IMR-90 (cell line): ENCODE measurements at regions not wholly inside any gene's neighbourhood (a gene's known extent, or its start where the extent isn't known, plus 50 kb on each side); places are given as distances from the start of the nearest gene placed in this dataset.

Experiments used
- ATAC-seq: fragments of 200-7000 bp; cut with Tn5 transposase; 2 replicates; pipeline ENCODE4 v1.9.1; 2020; ENCODE audit warnings: low read depth, mild to moderate bottlenecking, moderate library complexity
- BruUV-seq: library from RNA; stranded (reverse); fragments of 400-500 nt; replicated peaks from 2 replicates; lab custom pipeline; 2021; lab: Mats Ljungman, UMichigan
- CTCF ChIA-PET: fragments of 300-600 bp; formaldehyde crosslinking; extraction: SDS; loops from one replicate; lab custom pipeline; 2021; ENCODE audit warnings: antibody characterized with exemption; lab: Yijun Ruan, JAX
- POLR2A ChIA-PET: fragments of 300-600 bp; sonication (Branson Sonifier 250); formaldehyde crosslinking; loops from one replicate; lab custom pipeline; 2022; ENCODE audit warnings: antibody characterized with exemption; ENCODE audit not compliant: unreplicated experiment; lab: Charles Lee
- DNase-seq: peaks from one replicate; pipeline ENCODE4 v3.0.0; 2013
- H2AFZ ChIP-seq: replicated peaks from 2 replicates; pipeline ENCODE3; 2013; ENCODE audit warnings: low read length, mild to moderate bottlenecking; ENCODE audit not compliant: poor library complexity
- H2AK5ac ChIP-seq: 2 replicates; pipeline ENCODE4 v1.6.1; 2013; ENCODE audit warnings: low read depth, low read length, inconsistent platforms
- H2AK9ac ChIP-seq: replicated peaks from 2 replicates; pipeline ENCODE3; 2013; ENCODE audit warnings: mild to moderate bottlenecking, low read depth, low read length, moderate library complexity; ENCODE audit not compliant: poor library complexity
- H2BK120ac ChIP-seq: 2 replicates; pipeline ENCODE4 v1.6.1; 2013; ENCODE audit warnings: low read depth, low read length, inconsistent platforms
- H2BK15ac ChIP-seq: 3 replicates; pipeline ENCODE4 v1.6.1; 2013; ENCODE audit warnings: low read depth, low read length, inconsistent platforms
- H2BK20ac ChIP-seq: 2 replicates; pipeline ENCODE4 v1.6.1; 2013; ENCODE audit warnings: low read depth, mild to moderate bottlenecking, inconsistent platforms, low read length, moderate library complexity
- H2BK5ac ChIP-seq: 2 replicates; pipeline ENCODE4 v1.6.1; 2013; ENCODE audit warnings: mild to moderate bottlenecking, low read depth, low read length, inconsistent platforms; ENCODE audit not compliant: poor library complexity, severe bottlenecking
- H3K14ac ChIP-seq: replicated peaks from 2 replicates; pipeline ENCODE4 v1.6.1; 2013; ENCODE audit warnings: low read depth, low read length, inconsistent platforms
- H3K18ac ChIP-seq: 2 replicates; pipeline ENCODE4 v1.6.1; 2013; ENCODE audit warnings: low read depth, low read length, control low read depth
- H3K23ac ChIP-seq: 2 replicates; pipeline ENCODE4 v1.6.1; 2013; ENCODE audit warnings: low read depth, low read length, inconsistent platforms
- H3K27ac ChIP-seq: 2 replicates; pipeline ENCODE4 v1.5.1; 2013; ENCODE audit warnings: mild to moderate bottlenecking, control low read depth, low read length; ENCODE audit not compliant: insufficient read depth
- H3K27me3 ChIP-seq: 2 replicates; pipeline ENCODE4 v1.6.1; 2013; ENCODE audit warnings: low read length; ENCODE audit not compliant: control insufficient read depth, insufficient read depth
- H3K36me3 ChIP-seq: 2 replicates; pipeline ENCODE4 v1.6.1; 2013; ENCODE audit warnings: low read length, mixed read lengths; ENCODE audit not compliant: control insufficient read depth, insufficient read depth
- H3K4ac ChIP-seq: 2 replicates; pipeline ENCODE4 v1.6.1; 2013; ENCODE audit warnings: low read depth, low read length, inconsistent platforms
- H3K4me1 ChIP-seq: 2 replicates; pipeline ENCODE4 v1.6.1; 2013; ENCODE audit warnings: low read length, mixed read lengths; ENCODE audit not compliant: control insufficient read depth, insufficient read depth
- H3K4me2 ChIP-seq: 2 replicates; pipeline ENCODE4 v1.6.1; 2013; ENCODE audit warnings: low read depth, mild to moderate bottlenecking, control low read depth, low read length, moderate library complexity
- H3K4me3 ChIP-seq: 2 replicates; pipeline ENCODE4 v1.5.1; 2013; ENCODE audit warnings: low read depth, mild to moderate bottlenecking, control low read depth, low read length, moderate library complexity; ENCODE audit not compliant: insufficient read depth
- H3K56ac ChIP-seq: 2 replicates; pipeline ENCODE4 v1.6.1; 2013; ENCODE audit warnings: low read length, inconsistent platforms; ENCODE audit not compliant: insufficient read depth; ENCODE audit errors: extremely low read depth
- H3K79me1 ChIP-seq, 2 experiments: 2 replicates each; pipeline ENCODE4 v1.6.1; 2013; ENCODE audit warnings: low read length in 2 of 2, inconsistent platforms in 1 of 2, low read depth in 1 of 2
- H3K9ac ChIP-seq: 2 replicates; pipeline ENCODE4 v1.6.1; 2013; ENCODE audit warnings: low read depth, low read length, control low read depth
- H3K9me1 ChIP-seq: 2 replicates; pipeline ENCODE4 v1.6.1; 2013; ENCODE audit warnings: low read length, inconsistent platforms; ENCODE audit not compliant: insufficient read depth
- H3K9me3 ChIP-seq: 2 replicates; pipeline ENCODE4 v1.6.1; 2013; ENCODE audit warnings: low read length; ENCODE audit not compliant: control insufficient read depth, insufficient read depth
- H4K20me1 ChIP-seq: 2 replicates; pipeline ENCODE4 v1.6.1; 2013; ENCODE audit warnings: low read length, inconsistent platforms; ENCODE audit not compliant: insufficient read depth
- H4K5ac ChIP-seq: 2 replicates; pipeline ENCODE4 v1.6.1; 2013; ENCODE audit warnings: mild to moderate bottlenecking, low read depth, low read length, control low read depth
- H4K8ac ChIP-seq, 2 experiments: 2 replicates each; pipeline ENCODE4 v1.6.1; 2013; ENCODE audit warnings: low read depth in 2 of 2, low read length in 2 of 2, control low read depth in 1 of 2, inconsistent platforms in 1 of 2
- H4K91ac ChIP-seq: 2 replicates; pipeline ENCODE4 v1.6.1; 2013; ENCODE audit warnings: low read depth, low read length, inconsistent platforms; ENCODE audit not compliant: insufficient read depth
- BHLHE40 ChIP-seq: fragments of 150-350 bp; IDR thresholded peaks from 2 replicates; pipeline ENCODE4 v1.6.1; 2016; ENCODE audit warnings: mild to moderate bottlenecking, low read depth, low read length
- NFE2L2 ChIP-seq: fragments of 150-350 bp; IDR thresholded peaks from 2 replicates; pipeline ENCODE4 v1.6.1; 2016; ENCODE audit warnings: low read depth, mild to moderate bottlenecking, low read length
- RAD21 ChIP-seq: IDR thresholded peaks from 2 replicates; pipeline ENCODE4 v1.6.1; 2012; ENCODE audit warnings: low read length, improper control_type of control experiment
- SMC3 ChIP-seq: fragments of 150-350 bp; IDR thresholded peaks from 2 replicates; pipeline ENCODE4 v1.6.1; 2016; ENCODE audit warnings: low read depth, mild to moderate bottlenecking, antibody characterized with exemption, low read length, moderate library complexity
- WGBS, 2 experiments: methylation state at CpG; one replicate each; pipeline versions ENCODE4 v1.1.5 to v1.1.7; 2013; ENCODE audit warnings: missing lambda C conversion rate in 2 of 2; ENCODE audit not compliant: insufficient read length in 1 of 2; ENCODE audit errors: extremely low coverage in 2 of 2; 5-methylcytosine and 5-hydroxymethylcytosine counted together
- dilution Hi-C: fragments of 300-500 bp; cut with HindIII; formaldehyde crosslinking; loops from one replicate; pipeline ENCODE4 v1.14.3; 2018; ENCODE audit warnings: low sequenced_read_pairs; ENCODE audit not compliant: unreplicated experiment
- in situ Hi-C: fragments of 300-500 bp; cut with MboI; formaldehyde crosslinking; loops from 3 replicates; pipeline ENCODE4 v1.14.3; 2019; ENCODE audit warnings: low sequenced_read_pairs, inconsistent platforms, mixed read lengths
- intact Hi-C: fragments of 100-400 bp; cut with micrococcal nuclease; formaldehyde crosslinking; loops from 2 replicates; pipeline ENCODE4 v1.10.0; 2022

DNA sequence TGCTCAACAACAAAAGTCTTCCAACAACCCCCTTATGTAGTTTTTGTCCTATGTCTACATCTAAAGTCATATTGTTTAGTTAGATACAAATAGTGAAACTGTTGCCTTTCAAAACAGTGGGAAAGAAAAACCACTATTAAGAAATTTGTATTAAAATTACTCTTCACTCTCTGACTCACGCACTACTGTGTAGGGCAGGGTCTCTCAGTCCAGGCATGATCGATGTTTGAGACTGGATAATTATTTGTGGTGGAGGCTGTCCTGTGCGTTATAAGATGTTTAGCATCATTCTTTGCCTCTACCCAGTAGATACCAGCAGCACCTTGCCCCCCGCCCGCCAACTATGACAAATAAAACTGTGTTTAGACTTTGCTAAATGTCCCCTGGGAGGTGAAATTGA, 369.4 kb upstream of the ZEB2 start:
- ATAC-seq (no peak), DNase-seq (no peak)
- Histone ChIP-seq H2BK5ac (no peak overlapping the region), H3K4me3 (no peak overlapping the region), H4K91ac (no peak overlapping the region), H3K14ac (no peak overlapping the region), H2BK120ac (no peak overlapping the region), H4K5ac (no peak overlapping the region), H3K27me3 (no peaks in the 10 kb centered on the region), H3K4me2 (no peak overlapping the region), H4K8ac (no peak overlapping the region), H3K9me1 (no peaks in the 10 kb centered on the region), H3K9ac (no peak overlapping the region), H3K27ac (no peak overlapping the region), H3K9me3 (no peaks in the 10 kb centered on the region), H3K79me1 (no peaks in the 10 kb centered on the region), H3K4me1 (no peaks in the 10 kb centered on the region), H3K56ac (no peak overlapping the region), H2AFZ (no peak overlapping the region), H3K4ac (no peak overlapping the region), H3K36me3 (no peaks in the 10 kb centered on the region), H4K20me1 (no peaks in the 10 kb centered on the region), H2BK20ac (no peak overlapping the region), H2BK15ac (no peak overlapping the region), H3K23ac (no peak overlapping the region), H3K18ac (no peak overlapping the region), H2AK5ac (no peak overlapping the region), H2AK9ac (no peak overlapping the region)
- ChIA-PET CTCF (no interaction called here), POLR2A (no interaction called here)
- WGBS, 2 experiments, result no CpG with 5 or more reads among the region's 5 CpGs
- in situ Hi-C loops (no loop called here), intact Hi-C loops (no loop called here), dilution Hi-C loops (no loop called here)
- no peak for TF ChIP-seq RAD21
- TF ChIP-seq NFE2L2, result no peak
- TF ChIP-seq SMC3, result no peak
- TF ChIP-seq BHLHE40, result no peak
- no TSS peak for BruUV-seq
